MCF 10A (cell line): ENCODE measurements at regions not wholly inside any gene's neighbourhood (a gene's known extent, or its start where the extent isn't known, plus 50 kb on each side); places are given as distances from the start of the nearest gene placed in this dataset.

Experiments
- BruUV-seq: library from RNA; stranded (reverse); fragments of 400-500 nt; replicated peaks from 2 replicates; lab custom pipeline; 2021; lab: Mats Ljungman, UMichigan
- CTCF ChIA-PET: fragments of 300-600 bp; sonication (Branson Sonifier 250); formaldehyde crosslinking; extraction: SDS; loops from one replicate; lab custom pipeline; 2021; ENCODE audit warnings: antibody characterized with exemption, inconsistent platforms; lab: Yijun Ruan, JAX
- POLR2A ChIA-PET: fragments of 300-600, 350-650 bp; sonication (Branson Sonifier 250); formaldehyde crosslinking; extraction: SDS; loops from one replicate; lab custom pipeline; 2020; ENCODE audit warnings: antibody characterized with exemption, inconsistent platforms; lab: Yijun Ruan, JAX
- DNase-seq: peaks from one replicate; pipeline ENCODE4 v3.0.0-alpha.2; 2018; ENCODE audit not compliant: unreplicated experiment
- H3K27ac Mint-ChIP-seq: one replicate; pipeline ENCODE4 v1.8.0; 2022; ENCODE audit warnings: mild to moderate bottlenecking, low read depth, mixed read lengths; ENCODE audit not compliant: unreplicated experiment
- H3K27me3 Mint-ChIP-seq: one replicate; pipeline ENCODE4 v1.8.0; 2022; ENCODE audit warnings: mixed read lengths; ENCODE audit not compliant: insufficient read depth, unreplicated experiment
- H3K36me3 Mint-ChIP-seq: one replicate; pipeline ENCODE4 v1.8.0; 2022; ENCODE audit warnings: mild to moderate bottlenecking, moderate library complexity, mixed read lengths; ENCODE audit not compliant: insufficient read depth, unreplicated experiment
- H3K4me1 Mint-ChIP-seq: one replicate; pipeline ENCODE4 v1.8.0; 2022; ENCODE audit warnings: mixed read lengths; ENCODE audit not compliant: insufficient read depth, unreplicated experiment
- H3K4me3 Mint-ChIP-seq: one replicate; pipeline ENCODE4 v1.8.0; 2022; ENCODE audit warnings: mild to moderate bottlenecking, moderate library complexity, mixed read lengths; ENCODE audit not compliant: unreplicated experiment
- H3K9me3 Mint-ChIP-seq: one replicate; pipeline ENCODE4 v1.8.0; 2022; ENCODE audit warnings: mixed read lengths; ENCODE audit not compliant: unreplicated experiment
- intact Hi-C: fragments of 100-400 bp; cut with micrococcal nuclease; formaldehyde crosslinking; loops from 2 replicates; pipeline ENCODE4 v1.14.1; 2022
- TF ChIP-seq, protein P1 (sequence below): fragments of 200-600 bp; IDR thresholded peaks from one replicate; pipeline ENCODE4 v1.8.0; 2022; ENCODE audit warnings: antibody characterized with exemption, mild to moderate bottlenecking; ENCODE audit not compliant: unreplicated experiment

- intact Hi-C loops: no loop called here
- DNase-seq: no peak
- ChIA-PET POLR2A (no interaction called here), CTCF (interaction anchor here (0.6 kb wide), 1 partner anchor 27 kb away, joined by 4 read pairs; no protein-coding TSS in a partner anchor)
- BruUV-seq: no TSS peak
- Mint-ChIP-seq H3K36me3 (no peaks in the 10 kb centered on the region), H3K27me3 (no peaks in the 10 kb centered on the region), H3K27ac (no peak overlapping the region), H3K4me1 (peaks cover 12% of the 10 kb centered on the region), H3K9me3 (no peaks in the 10 kb centered on the region), H3K4me3 (no peak overlapping the region)
- TF ChIP-seq, protein P1, sequence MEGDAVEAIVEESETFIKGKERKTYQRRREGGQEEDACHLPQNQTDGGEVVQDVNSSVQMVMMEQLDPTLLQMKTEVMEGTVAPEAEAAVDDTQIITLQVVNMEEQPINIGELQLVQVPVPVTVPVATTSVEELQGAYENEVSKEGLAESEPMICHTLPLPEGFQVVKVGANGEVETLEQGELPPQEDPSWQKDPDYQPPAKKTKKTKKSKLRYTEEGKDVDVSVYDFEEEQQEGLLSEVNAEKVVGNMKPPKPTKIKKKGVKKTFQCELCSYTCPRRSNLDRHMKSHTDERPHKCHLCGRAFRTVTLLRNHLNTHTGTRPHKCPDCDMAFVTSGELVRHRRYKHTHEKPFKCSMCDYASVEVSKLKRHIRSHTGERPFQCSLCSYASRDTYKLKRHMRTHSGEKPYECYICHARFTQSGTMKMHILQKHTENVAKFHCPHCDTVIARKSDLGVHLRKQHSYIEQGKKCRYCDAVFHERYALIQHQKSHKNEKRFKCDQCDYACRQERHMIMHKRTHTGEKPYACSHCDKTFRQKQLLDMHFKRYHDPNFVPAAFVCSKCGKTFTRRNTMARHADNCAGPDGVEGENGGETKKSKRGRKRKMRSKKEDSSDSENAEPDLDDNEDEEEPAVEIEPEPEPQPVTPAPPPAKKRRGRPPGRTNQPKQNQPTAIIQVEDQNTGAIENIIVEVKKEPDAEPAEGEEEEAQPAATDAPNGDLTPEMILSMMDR: no peak
These were observed 64.8 kb upstream of the TBCA start for GRCh38 chr5:77840930-77841329.

GRCh38 chr5:77839691-77840090 is 63.6 kb upstream of the TBCA start:
- TF ChIP-seq, protein P1: no peak
- DNase-seq: no peak
- intact Hi-C loops: no loop called here
- Mint-ChIP-seq H3K27me3 (no peaks in the 10 kb centered on the region), H3K27ac (no peak overlapping the region), H3K9me3 (no peaks in the 10 kb centered on the region), H3K36me3 (no peaks in the 10 kb centered on the region), H3K4me3 (no peak overlapping the region), H3K4me1 (peaks cover 12% of the 10 kb centered on the region)
- BruUV-seq: no TSS peak
- ChIA-PET CTCF (no interaction called here), POLR2A (no interaction called here)

DNA sequence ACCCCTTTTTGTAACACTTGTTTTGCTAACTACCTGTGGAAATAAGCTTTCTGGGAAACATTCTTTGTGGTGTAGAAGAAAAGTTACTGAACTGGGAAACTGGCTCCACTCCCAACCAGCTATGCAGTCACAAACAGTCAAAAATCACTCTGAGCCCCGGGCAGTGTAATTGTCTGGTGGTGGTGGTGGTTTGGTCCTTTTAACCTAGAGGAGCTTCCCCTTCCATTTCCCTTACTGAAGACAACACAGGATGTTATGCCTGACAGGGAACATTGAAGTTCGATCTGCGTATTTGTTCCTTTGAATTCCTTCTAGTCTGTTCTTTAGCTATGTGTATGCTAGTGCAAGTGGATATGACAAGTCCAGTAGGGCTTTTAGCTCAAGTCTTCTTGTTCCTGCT is 56.8 kb upstream of the TBCA start:
- intact Hi-C loops: no loop called here
- Mint-ChIP-seq H3K27me3 (no peaks in the 10 kb centered on the region), H3K36me3 (no peaks in the 10 kb centered on the region), H3K9me3 (no peaks in the 10 kb centered on the region), H3K27ac (no peak overlapping the region), H3K4me3 (no peak overlapping the region), H3K4me1 (no peaks in the 10 kb centered on the region)
- TF ChIP-seq, protein P1: no peak
- CTCF ChIA-PET: interaction anchor here (1.4 kb wide), 1 partner anchor 11 kb away, joined by 4 read pairs; no protein-coding TSS in a partner anchor
- no peak for DNase-seq
- POLR2A ChIA-PET: interaction anchor here (0.6 to 0.9 kb wide), 2 partner anchors 26 to 57 kb away, joined by 3 read pairs; no protein-coding TSS in a partner anchor
- no TSS peak for BruUV-seq

- DNase-seq: no peak
- BruUV-seq: no TSS peak
- POLR2A ChIA-PET: no interaction called here
- TF ChIP-seq, protein P1: no peak
- Mint-ChIP-seq H3K27me3 (no peaks in the 10 kb centered on the region), H3K4me1 (no peaks in the 10 kb centered on the region), H3K9me3 (no peaks in the 10 kb centered on the region), H3K36me3 (no peaks in the 10 kb centered on the region), H3K4me3 (no peak overlapping the region), H3K27ac (no peak overlapping the region)
- CTCF ChIA-PET: no interaction called here
- intact Hi-C loops: no loop called here
These were observed 56.1 kb upstream of the TBCA start for GRCh38 chr5:77832166-77832770.
